Posterior vena cava (tissue), 2 donors: ENCODE measurements at regions not wholly inside any gene's neighbourhood (a gene's known extent, or its start where the extent isn't known, plus 50 kb on each side); places are given as distances from the start of the nearest gene placed in this dataset.

Experiments
- DNase-seq: peaks from one replicate; pipeline ENCODE4 v3.0.0-alpha.2; 2020; ENCODE audit warnings: low spot score
- intact Hi-C, 2 donors: fragments of 100-400 bp; cut with DNase I; formaldehyde crosslinking; loops; one replicate each; pipeline versions ENCODE4 v1.14.1 to v1.14.2; 2022 to 2023
- donor health status: DM: yes; HTN: yes; CAD: no.
- donor health status: DM: yes; HTN: yes; CAD: no.

GRCh38 chr5:74314906-74315305 lies 325.6 kb downstream of the ENC1 start:
- intact Hi-C loops: loop anchor here in 1 of 2 donors (2.0 to 5.0 kb wide), 2 partner anchors 78 to 762 kb away; no protein-coding TSS in a partner anchor
- DNase-seq: no peak

DNA sequence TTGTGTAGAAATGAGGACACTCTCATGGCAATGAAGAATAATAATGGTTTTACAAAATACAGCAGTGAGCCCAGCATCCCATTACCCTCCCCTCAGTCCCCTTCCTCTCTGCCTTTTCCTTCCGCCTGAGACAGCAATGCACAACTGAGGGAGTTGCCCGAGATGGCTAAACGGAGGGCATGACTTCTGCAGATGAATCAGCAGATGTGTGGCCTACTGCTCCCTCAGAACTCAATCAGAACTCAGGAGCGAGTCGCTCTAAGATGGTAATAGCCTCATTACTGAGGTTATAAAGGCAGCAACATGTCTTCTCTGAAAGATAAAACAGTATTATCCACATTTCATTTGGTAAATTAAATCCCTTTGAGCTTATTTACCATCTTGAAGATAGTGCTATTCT lies 326.6 kb downstream of the ENC1 start:
- DNase-seq: no peak
- intact Hi-C loops: loop anchor here in 1 of 2 donors (2.0 kb wide), 1 partner anchor 79 kb away; no protein-coding TSS in a partner anchor

DNA sequence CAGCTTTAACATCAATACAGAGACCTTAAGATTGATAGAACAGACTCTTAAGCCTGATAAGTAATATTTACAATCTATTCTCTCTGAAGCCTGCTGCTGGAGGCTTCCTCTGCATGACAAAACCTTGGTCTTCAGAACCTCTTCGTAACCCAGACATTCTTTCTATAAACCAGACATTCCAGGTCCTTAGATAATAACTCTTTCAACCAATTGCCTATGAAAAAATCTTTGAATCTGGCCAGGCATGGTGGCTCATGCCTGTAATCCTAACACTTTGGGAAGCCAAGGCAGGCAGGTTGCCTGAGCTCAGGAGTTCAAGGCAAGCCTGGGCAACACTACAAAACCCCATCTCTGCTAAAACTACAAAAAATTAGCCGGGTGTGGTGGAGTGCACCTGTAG lies 327.8 kb downstream of the ENC1 start:
- intact Hi-C loops: no loop called here
- no peak for DNase-seq

GRCh38 chr5:74311961-74312360 lies 328.6 kb downstream of the ENC1 start:
- DNase-seq: no peak
- intact Hi-C loops: no loop called here

DNA sequence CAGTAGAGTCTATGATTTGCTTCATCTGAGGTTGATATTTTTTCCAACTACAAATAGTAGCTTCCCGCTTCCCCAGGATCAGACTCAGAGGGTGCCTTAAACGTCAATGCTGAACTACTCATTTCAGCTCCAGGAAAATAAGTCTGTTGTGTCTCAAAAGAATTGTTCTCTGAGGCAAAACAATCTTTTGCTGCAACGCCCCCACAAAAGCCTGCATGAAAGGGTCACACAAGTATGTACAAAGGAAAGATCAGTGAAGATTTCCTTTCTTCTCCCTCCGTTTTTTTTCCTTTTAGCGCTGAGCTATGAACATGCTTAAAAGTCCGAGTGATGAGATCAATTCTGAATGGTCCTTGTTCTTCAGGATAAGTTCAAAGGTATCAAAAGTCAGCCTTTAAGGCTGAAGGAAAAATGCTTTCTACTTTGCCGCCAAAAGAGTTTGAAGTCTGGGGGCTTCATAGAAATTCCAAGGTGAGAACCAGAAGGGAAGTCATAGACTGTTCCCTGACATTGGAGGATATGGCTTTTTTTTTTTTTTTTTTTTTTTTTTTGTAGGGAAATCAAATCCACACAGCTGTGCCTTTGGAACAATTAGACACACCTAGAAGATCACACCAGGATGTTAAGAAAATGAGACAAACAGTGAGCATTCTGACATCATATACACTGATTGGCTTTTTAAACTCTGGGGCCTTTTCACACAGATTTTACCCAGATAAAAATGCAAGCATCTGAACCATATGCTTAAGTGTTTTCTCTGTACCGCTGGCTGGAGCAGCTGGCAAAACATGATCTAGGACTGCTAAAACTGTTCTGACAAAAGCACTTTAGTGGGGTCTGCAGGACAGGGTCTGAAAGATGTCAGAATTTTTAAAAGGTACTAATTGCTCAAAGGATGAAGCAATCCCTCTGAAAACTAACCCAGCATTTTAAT lies 329.3 kb downstream of the ENC1 start:
- intact Hi-C loops: no loop called here
- no peak for DNase-seq

- no peak for DNase-seq
- intact Hi-C loops: no loop called here
Measured at GRCh38 chr5:74310386-74310785, 330.1 kb downstream of the ENC1 start.

- no peak for DNase-seq
- intact Hi-C loops: no loop called here
Measured at GRCh38 chr5:74309050-74309449, 331.5 kb downstream of the ENC1 start.

DNA sequence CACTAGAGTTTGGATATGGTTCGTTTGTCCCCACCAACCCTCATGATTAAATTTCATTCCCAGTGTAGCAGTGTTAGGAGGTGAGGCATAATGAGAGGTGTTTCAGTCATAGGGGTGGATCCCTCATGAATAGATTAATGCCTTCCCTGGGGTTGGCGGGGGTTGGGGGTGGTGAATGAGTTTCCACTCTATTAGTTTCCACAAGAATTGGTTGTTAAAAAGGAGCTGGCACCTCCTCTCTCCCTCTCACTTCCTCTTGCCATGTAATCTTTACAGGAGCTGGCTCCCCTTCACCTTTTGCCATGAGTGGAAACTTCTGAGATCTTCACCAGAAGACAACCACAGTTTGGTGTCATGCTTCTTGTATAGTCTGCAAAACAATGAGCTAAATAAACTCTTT lies 333.7 kb downstream of the ENC1 start:
- no peak for DNase-seq
- intact Hi-C loops: loop anchor here in 1 of 2 donors (1.0 kb wide), 1 partner anchor 27 kb away; no protein-coding TSS in a partner anchor

DNA sequence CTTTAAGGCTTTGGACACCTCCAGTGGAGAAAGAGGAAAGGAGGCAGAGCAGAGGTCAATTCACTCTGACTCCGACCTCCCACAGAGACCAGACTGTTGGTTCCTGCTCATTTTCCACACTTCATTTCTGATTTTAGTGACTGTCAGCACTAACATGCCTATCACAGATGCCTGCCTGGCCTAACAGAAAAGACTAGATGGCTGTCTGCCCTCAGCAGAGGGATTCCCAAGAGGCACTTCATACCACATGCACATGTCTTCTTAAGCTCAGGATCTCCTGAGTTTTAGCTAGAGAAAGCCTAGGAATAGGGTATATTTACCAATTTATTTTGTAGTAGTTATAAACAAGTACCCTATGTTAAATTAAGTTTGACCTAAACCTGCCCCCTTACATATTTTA lies 336.0 kb downstream of the ENC1 start:
- no peak for DNase-seq
- intact Hi-C loops: no loop called here

GRCh38 chr5:74303578-74303977 lies 336.9 kb downstream of the ENC1 start:
- no peak for DNase-seq
- intact Hi-C loops: no loop called here

- no peak for DNase-seq
- intact Hi-C loops: no loop called here
Measured at GRCh38 chr5:74301576-74301975, 339.0 kb downstream of the ENC1 start.

DNA sequence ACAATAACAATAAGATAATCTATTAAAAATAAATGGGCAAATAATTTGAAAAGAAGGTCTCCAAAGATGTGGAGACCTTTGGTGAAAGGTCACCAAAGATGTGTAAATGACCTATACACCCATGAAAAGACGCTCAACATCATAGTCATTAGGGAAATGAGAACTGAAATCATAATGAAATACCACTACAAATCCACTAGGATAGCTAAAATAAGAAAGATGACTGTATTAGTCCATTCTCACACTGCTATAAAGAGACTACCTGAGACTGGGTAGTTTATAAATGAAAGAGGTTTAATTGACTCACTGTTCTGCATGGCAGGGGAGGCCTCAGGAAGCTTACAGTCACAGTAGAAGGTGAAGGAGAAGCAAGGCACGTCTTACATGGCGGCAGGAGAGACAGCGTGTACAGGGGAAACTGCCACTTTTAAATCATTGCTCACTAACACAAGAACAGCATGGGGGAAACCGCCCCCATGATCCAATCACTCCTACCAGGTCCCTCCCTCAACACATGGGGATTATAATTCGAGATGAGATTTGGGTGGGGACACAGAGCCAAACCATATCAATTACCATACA lies 339.6 kb downstream of the ENC1 start:
- DNase-seq: no peak
- intact Hi-C loops: no loop called here

DNA sequence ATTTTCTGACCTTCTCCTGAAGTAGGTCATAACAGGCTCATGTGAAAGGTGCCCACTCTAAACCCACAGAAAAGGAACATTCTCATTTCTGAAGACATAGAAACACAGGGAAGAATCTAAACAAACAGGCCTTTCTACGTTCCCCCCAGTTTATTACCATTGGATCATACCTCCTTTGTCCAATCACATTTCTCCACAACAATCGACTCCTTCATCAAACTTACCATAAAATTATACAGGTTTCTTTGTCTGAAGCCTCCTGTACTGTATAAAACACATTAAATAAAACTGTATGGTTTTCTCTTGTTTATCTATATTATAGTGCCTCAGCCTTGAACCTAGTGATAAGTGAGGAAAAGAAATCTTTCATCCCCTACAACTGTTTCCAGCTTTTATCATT lies 340.7 kb downstream of the ENC1 start:
- intact Hi-C loops: no loop called here
- no peak for DNase-seq

DNA sequence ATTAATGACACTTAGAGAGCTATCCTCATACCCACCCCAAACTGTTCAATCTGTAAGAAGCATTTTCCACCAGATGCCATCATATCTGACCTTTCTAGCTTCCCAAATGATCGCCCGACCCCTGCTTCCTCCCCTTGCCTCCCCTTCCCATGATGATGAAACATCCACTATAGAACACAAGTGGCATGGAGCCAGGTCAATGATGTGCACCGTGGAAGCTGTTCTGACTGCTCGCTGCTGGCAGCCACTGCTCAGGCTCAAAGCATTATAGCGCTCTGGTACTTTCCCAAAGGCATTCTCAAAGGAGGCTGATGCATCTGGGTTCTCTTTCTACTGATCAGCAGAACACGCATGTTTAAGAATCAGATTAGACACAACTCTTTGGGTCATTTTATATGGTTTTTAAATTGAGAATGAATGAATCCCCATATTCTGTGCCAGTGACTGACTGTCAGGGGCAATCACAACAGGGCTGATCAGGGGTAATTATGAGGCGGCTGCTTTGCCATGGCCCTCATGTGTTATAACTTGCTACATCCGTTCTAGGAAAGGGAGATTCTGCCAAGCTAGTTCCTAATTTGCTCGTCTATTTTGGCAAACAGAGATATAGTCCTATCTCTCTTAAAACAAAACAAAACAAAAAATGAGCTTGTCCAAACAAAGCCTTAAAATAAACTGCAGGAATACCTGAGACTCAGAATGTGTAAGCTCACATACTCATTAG lies 343.7 kb downstream of the ENC1 start:
- no peak for DNase-seq
- intact Hi-C loops: no loop called here

DNA sequence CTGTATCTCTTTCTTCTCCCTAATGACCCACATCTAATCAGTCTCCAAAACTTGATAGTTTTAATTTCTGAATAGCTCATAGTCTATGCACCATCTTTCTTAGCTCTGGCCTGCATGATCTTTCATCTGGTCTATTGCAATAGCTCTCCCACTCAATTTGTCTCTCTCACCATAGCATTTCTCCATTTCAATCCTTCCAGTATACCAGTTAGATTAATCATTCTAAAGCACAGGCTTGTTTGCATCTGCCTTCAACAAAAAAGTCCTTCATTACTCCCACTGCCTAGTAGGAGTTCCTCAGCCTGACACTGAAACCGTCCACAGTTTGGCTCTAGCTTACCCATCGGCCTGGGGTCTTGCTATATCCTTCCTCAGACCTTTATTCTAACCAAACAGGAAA lies 344.9 kb downstream of the ENC1 start:
- intact Hi-C loops: no loop called here
- DNase-seq: no peak

DNA sequence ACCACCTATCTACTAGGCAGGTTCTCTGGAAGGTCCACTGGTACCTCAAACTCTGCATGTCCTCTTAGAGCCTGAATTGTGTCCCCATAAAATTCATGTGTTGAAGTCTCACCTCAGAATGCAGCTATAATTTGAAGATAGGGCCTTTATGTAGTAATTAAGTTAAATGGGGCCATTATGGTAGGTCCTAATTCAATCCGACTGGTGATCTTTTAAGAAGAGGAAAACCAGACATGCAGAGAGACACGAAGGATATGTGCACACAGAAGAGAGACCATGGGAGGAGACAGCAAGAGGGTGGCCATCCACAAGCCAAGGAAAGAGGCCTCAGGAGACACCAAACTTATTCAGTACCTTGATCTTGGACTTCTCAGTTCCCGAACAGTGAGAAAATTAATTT lies 345.4 kb downstream of the ENC1 start:
- intact Hi-C loops: no loop called here
- DNase-seq: no peak

- no peak for DNase-seq
- intact Hi-C loops: no loop called here
Measured at GRCh38 chr5:74294231-74294705, 346.3 kb downstream of the ENC1 start.

DNA sequence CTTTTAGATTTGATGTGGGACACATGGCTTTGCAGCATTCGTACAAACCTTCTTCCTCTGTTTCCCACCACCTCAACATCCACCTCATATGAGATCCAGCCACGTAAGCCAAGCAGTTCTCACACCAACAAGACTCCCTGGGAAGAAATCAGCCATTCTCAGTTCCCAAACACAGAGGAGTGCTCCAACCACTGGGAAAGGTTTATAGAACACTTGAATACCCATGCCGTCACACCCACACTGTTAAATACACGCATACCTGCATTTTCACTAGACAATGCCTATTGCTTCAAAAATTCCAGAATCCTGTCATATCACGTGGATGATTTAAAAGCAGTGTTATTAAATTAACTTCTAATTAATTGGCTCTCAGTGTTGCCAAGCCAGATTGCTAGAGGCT lies 347.3 kb downstream of the ENC1 start:
- DNase-seq: no peak

DNA sequence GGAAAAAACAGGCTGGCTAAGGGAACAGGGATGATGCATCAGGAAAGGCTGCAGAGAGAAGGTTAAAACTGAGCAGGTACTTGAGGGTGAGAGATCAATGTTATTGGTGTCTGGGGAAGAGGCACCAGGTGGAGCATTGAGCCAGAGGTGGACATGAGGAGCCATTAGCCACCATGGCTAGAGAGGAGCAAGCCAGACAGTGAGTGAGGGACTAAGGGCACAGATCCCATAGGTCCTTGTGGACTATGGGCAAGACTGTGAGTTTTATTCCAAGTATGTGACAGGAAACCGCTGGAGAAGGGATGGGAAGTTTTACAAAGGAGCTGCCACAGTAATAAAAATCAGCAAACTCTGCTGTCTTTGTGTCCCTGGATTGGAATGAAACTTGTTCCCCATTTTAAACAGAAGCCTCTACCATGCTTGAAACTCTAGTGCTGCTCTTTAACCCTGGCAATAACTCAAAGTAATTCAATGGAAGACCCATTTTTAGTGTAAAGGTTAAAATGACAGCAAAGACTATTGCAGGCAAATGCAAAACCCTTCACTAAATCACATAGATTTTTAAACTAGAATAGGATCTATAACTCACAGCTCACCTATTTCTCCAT lies 349.8 kb downstream of the ENC1 start:
- intact Hi-C loops: no loop called here

More for the DNA sequence above, 347.3 kb downstream of the ENC1 start:
- intact Hi-C loops: no loop called here

GRCh38 chr5:74289691-74290090 lies 350.8 kb downstream of the ENC1 start:
- DNase-seq: no peak
- intact Hi-C loops: no loop called here

More for the DNA sequence above, 349.8 kb downstream of the ENC1 start:
- DNase-seq: no peak
